NT2/D1 (cell line): ENCODE measurements at regions not wholly inside any gene's neighbourhood (a gene's known extent, or its start where the extent isn't known, plus 50 kb on each side); places are given as distances from the start of the nearest gene placed in this dataset.

Experiments
- SUZ12 ChIP-seq: IDR thresholded peaks from 2 replicates; pipeline ENCODE4 v1.6.1; 2011; ENCODE audit not compliant: insufficient read length, insufficient read depth; ENCODE audit errors: extremely low read depth
- YY1 ChIP-seq: IDR thresholded peaks from 2 replicates; pipeline ENCODE4 v1.6.1; 2011; ENCODE audit not compliant: insufficient read length, insufficient read depth
- ZNF274 ChIP-seq: IDR thresholded peaks from 2 replicates; pipeline ENCODE4 v1.6.1; 2011; ENCODE audit warnings: mild to moderate bottlenecking, low read depth, low read length

DNA sequence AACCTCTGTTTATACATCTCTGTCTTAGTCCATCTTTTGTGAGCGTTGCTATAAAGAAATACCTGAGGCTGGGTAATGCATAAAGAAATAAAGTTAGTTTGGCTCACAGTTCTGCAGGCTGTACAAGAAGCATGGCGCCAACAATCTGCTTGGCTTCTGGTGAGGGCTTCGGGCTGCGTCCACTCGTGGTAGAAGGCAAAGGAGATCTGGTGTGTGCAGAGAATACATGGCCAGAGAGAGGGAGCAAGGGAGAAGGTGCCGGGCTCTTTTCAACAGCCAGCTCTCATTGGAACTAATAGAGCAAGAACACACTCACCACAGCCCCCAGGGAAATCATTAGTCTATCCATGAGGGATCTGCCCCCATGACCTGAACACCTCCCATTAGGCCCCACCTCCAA lies 100.3 kb upstream of the SRSF6 start:
- no peak for TF ChIP-seq ZNF274
- no peak for TF ChIP-seq YY1
- TF ChIP-seq SUZ12 = no peak
